ENCODE measurements at regions not wholly inside any gene's neighbourhood (a gene's known extent, or its start where the extent isn't known, plus 50 kb on each side); places are given as distances from the start of the nearest gene placed in this dataset.

DNA sequence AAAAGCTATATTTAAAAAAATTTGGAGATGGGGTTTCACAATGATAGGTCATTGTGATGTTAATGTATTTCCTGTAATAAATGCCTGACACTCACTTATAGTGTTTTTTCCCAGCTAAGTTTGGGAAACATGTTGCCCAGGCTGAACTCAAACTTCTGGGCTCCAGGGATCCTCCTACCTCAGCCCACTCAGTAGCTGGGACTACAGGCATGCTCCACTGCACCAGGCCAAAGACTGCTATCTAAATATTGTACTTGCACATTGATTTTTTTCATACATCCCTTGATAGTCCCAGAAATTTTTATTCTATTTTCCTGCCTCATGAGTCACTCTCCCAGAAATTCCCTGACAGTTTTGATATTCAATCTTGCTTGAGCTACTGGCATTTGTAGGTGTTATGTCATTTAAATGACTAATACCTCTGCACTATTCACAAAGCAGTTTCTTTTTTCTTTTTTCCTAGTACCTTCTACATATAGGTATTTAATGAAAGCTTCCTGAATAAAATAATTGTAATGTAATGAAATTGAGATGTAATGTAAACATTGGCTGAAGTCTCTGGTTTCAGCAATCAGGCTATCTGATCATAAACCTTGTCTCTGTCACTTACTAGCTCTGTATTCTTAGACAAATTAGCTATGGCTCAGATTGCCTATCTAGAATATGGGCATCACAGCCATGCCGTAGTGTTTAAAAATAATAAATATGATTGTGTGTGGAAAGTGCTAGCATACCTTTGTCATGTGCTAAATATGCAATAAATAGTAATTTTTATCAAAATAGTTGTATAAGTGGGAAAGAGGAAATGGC is 1973.0 kb upstream of the AGA start:
- TF ChIP-seq, protein P1, sequence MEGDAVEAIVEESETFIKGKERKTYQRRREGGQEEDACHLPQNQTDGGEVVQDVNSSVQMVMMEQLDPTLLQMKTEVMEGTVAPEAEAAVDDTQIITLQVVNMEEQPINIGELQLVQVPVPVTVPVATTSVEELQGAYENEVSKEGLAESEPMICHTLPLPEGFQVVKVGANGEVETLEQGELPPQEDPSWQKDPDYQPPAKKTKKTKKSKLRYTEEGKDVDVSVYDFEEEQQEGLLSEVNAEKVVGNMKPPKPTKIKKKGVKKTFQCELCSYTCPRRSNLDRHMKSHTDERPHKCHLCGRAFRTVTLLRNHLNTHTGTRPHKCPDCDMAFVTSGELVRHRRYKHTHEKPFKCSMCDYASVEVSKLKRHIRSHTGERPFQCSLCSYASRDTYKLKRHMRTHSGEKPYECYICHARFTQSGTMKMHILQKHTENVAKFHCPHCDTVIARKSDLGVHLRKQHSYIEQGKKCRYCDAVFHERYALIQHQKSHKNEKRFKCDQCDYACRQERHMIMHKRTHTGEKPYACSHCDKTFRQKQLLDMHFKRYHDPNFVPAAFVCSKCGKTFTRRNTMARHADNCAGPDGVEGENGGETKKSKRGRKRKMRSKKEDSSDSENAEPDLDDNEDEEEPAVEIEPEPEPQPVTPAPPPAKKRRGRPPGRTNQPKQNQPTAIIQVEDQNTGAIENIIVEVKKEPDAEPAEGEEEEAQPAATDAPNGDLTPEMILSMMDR (IDR thresholded peaks at IDR 0.05; ENCODE audit: low read depth, low read length): no peak
- no peak for DNase-seq (ENCODE audit: extremely low read depth, low read depth)

DNA sequence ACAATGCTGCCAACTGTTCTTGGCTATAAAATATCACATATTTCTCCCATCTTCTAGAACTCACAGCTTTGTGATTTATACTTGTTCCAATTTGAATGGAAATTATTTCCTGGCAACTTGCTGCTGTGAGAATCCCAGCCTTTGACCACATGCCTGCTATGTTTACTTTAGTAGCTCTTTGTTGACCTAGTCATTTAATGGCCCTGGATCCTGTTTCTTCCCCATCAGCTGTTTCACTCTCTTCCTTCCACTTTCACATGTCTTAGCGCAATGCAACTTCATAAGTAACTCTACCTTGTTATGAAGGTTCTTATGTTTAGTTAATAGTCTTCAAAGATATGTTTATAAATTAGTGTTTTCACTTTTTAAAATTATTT is 1973.6 kb upstream of the AGA start:
- TF ChIP-seq, protein P1 (IDR thresholded peaks at IDR 0.05; ENCODE audit: low read depth, low read length): no peak
- no peak for DNase-seq (ENCODE audit: extremely low read depth, low read depth)

DNA sequence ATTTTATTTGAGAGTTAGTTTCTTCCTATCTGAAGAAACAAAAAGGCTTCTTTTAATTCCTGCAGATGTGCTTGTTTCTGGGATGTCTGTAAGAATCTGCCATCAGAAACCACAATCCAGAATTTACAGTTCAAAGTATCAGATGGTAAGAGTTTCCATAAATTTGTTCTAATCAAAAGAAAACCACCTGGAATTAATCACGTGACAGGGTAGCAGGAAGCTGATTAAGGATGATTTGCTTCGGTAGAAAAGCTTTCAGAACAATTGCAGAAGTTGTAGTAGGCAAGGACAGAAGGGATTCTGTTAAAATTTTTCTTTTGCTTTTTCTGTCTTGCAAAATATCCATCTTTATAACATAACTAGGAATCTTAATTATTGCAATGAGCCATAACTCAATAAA is 1975.1 kb upstream of the AGA start:
- TF ChIP-seq, protein P1 (IDR thresholded peaks at IDR 0.05; ENCODE audit: low read depth, low read length): no peak
- no peak for DNase-seq (ENCODE audit: extremely low read depth, low read depth)

DNA sequence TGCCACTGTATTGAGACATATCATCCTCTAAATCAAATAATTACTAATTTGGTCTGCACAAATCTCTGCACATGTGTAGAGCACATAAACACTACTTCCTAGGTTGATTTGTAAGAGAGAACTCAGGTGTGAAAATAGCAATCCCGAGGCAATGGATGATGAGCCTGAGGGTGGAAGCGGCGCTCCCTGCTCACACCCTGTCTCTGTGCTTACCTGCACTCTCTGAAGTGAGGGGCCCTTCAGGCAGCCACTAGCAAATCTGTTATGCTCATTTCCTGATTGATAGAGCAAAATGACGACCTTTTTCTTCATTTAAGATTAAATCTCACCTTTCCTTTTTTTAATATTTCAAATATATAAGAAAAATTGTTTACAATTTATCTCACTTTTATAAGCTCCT is 1995.7 kb upstream of the AGA start:
- TF ChIP-seq, protein P1 (IDR thresholded peaks at IDR 0.05; ENCODE audit: low read depth, low read length): no peak
- DNase-seq (ENCODE audit: extremely low read depth, low read depth): no peak

DNA sequence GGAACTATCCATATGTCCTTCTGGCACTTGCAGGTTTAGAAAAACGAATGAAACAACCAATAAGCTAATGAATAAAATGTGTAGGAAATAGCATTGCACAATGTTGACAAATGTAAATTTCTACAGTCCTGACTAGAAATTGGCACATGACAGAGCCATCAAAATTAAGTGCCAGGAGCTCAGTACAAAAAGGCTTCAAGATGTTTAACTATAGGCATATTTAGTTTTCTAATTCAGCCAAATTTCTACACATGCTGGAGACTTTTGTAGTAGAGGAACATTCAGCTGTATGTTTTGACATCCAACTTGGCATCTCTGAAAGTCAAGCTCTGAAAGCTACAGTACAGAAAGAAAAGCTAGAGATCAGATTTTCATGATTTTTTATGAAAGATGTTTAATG is 1999.4 kb upstream of the AGA start:
- TF ChIP-seq, protein P1 (IDR thresholded peaks at IDR 0.05; ENCODE audit: low read depth, low read length): no peak
- DNase-seq (ENCODE audit: extremely low read depth, low read depth): no peak

DNA sequence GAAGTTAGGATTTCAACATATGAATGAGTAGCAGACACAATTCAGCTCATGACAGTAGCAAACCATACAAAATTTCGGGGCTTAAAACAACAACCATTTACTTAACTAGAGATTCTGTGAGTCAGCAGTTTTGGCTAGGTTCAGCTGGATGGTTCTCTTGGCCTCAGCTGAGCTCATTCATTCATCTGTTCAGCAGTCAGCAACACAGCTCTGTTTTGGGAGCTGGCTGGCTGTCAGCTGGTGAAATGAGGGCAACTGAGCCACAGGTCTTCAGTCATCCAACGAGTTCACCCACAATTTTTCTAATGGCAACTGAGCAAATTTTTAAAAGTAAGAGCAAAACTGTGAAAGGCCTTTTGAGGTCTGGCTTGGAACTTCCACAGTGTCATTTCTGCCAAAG is 2005.1 kb upstream of the AGA start:
- TF ChIP-seq, protein P1 (IDR thresholded peaks at IDR 0.05; ENCODE audit: low read depth, low read length): no peak
- DNase-seq (ENCODE audit: extremely low read depth, low read depth): no peak

DNA sequence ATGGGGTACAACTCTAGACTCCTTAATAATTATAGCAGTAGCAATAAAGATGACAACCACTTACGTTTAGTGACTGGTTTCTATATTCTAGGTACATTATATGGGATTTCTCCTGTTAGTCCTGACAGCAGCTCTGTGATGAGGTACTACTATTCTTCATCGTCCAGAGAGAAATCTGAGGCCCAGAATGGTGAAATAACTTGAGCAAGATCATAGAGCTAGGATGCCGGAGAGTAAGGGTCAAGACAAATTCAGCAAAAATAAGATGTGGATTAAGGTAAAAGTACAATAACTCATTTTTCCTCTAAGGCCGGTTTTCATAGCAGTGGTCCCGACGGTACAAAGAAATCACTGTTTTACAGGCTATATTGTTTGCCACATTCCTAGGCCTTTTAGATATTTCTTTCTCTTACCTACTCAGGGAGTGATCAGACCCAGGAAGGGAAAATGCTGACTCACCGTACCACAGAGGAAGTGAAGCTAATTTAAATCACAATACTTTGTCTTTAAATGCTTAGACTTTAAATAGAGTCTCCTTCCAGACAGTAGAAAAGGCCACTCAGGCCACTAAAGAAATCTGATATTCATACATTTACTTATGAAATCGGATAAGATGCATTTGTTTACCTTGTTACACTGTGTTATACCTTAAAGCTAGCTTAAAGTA is 2023.0 kb upstream of the AGA start:
- DNase-seq (ENCODE audit: extremely low read depth, low read depth): no peak

More for the DNA sequence above, 2023.0 kb upstream of the AGA start:
- TF ChIP-seq, protein P1 (IDR thresholded peaks at IDR 0.05; ENCODE audit: low read depth, low read length): no peak
